Brain microvascular endothelial cell (primary cell): ENCODE measurements at regions not wholly inside any gene's neighbourhood (a gene's known extent, or its start where the extent isn't known, plus 50 kb on each side); places are given as distances from the start of the nearest gene placed in this dataset.

Source experiments
- DNase-seq: peaks from one replicate; pipeline ENCODE4 v3.0.0-alpha.2; 2020
- H3K27ac ChIP-seq: fragments of 250-450 bp; sonication (Bioruptor Pico); 2 replicates; pipeline ENCODE4 v1.5.1; 2020; ENCODE audit warnings: mild to moderate bottlenecking, moderate library complexity
- H3K27me3 ChIP-seq: fragments of 250-450 bp; sonication (Bioruptor Pico); replicated peaks from 2 replicates; pipeline ENCODE4 v1.5.1; 2020; ENCODE audit warnings: mild to moderate bottlenecking
- H3K36me3 ChIP-seq: fragments of 250-450 bp; sonication (Bioruptor Pico); replicated peaks from 2 replicates; pipeline ENCODE4 v1.5.1; 2020; ENCODE audit warnings: mild to moderate bottlenecking
- H3K4me3 ChIP-seq: 2 replicates; pipeline ENCODE4 v1.5.1; 2011; ENCODE audit warnings: low read depth, mild to moderate bottlenecking, control low read depth, low read length, moderate library complexity
- CTCF ChIP-seq: IDR thresholded peaks from 2 replicates; pipeline ENCODE4 v1.5.1; 2011; ENCODE audit warnings: low read depth, mild to moderate bottlenecking, moderate library complexity, low read length, control low read depth, inconsistent platforms; ENCODE audit errors: missing control alignments
- in situ Hi-C: cut with HindIII; loops from 2 replicates; pipeline ENCODE4 v1.10.0; 2017; ENCODE audit warnings: low sequenced_read_pairs, low pct_ligation_motif_present

GRCh38 chr12:89139390-89139789 lies 212.9 kb downstream of the DUSP6 start:
- in situ Hi-C loops: no loop called here
- Histone ChIP-seq H3K4me3 (no peak overlapping the region), H3K27me3 (no peaks in the 10 kb centered on the region), H3K36me3 (no peaks in the 10 kb centered on the region), H3K27ac (no peak overlapping the region)
- no peak for TF ChIP-seq CTCF
- no peak for DNase-seq

GRCh38 chr12:89138048-89138852 lies 214.1 kb downstream of the DUSP6 start:
- TF ChIP-seq CTCF: no peak
- DNase-seq: no peak
- Histone ChIP-seq H3K4me3 (no peak overlapping the region), H3K36me3 (no peaks in the 10 kb centered on the region), H3K27ac (no peak overlapping the region), H3K27me3 (no peaks in the 10 kb centered on the region)
- in situ Hi-C loops: no loop called here

- H3K27me3 ChIP-seq: no peaks in the 10 kb centered on the region
- no peak for TF ChIP-seq CTCF
- no peak for DNase-seq
- H3K36me3 ChIP-seq: no peaks in the 10 kb centered on the region
- in situ Hi-C loops: no loop called here
- no peak overlapping the region for H3K27ac ChIP-seq
- H3K4me3 ChIP-seq: no peak overlapping the region
Measured at GRCh38 chr12:89135976-89136634, 216.2 kb downstream of the DUSP6 start.

GRCh38 chr12:89134213-89134770 lies 218.0 kb downstream of the DUSP6 start:
- TF ChIP-seq CTCF: no peak
- in situ Hi-C loops: no loop called here
- no peak overlapping the region for H3K27ac ChIP-seq
- no peak for DNase-seq
- H3K4me3 ChIP-seq: no peak overlapping the region
- H3K36me3 ChIP-seq: no peaks in the 10 kb centered on the region
- H3K27me3 ChIP-seq: no peaks in the 10 kb centered on the region

- DNase-seq: no peak
- TF ChIP-seq CTCF: no peak
Measured at GRCh38 chr12:89129167-89129870, 223.0 kb downstream of the DUSP6 start.

More at GRCh38 chr12:89129167-89129870, 223.0 kb downstream of the DUSP6 start:
- no peak overlapping the region for H3K4me3 ChIP-seq
- no peaks in the 10 kb centered on the region for H3K27me3 ChIP-seq
- in situ Hi-C loops: no loop called here
- no peak overlapping the region for H3K27ac ChIP-seq
- no peaks in the 10 kb centered on the region for H3K36me3 ChIP-seq
